Astrocyte (in vitro differentiated cells and primary cell): ENCODE measurements at regions not wholly inside any gene's neighbourhood (a gene's known extent, or its start where the extent isn't known, plus 50 kb on each side); places are given as distances from the start of the nearest gene placed in this dataset.

Experiments
- DNase-seq: peaks from one replicate; pipeline ENCODE4 v3.0.0-alpha.2; 2010; ENCODE audit warnings: low read depth
- FAIRE-seq: peaks from 2 replicates; lab custom pipeline; 2011; peaks lifted over from hg19 to GRCh38; lab: Jason Lieb, UNC
- H2AFZ ChIP-seq: 2 replicates; pipeline ENCODE4 v1.6.0; 2012; ENCODE audit warnings: low read depth, low read length, inconsistent platforms
- H3K27ac ChIP-seq: 2 replicates; pipeline ENCODE4 v1.5.1; 2011; ENCODE audit warnings: low read depth, low read length, inconsistent platforms
- H3K27me3 ChIP-seq: 2 replicates; pipeline ENCODE4 v1.6.0; 2011; ENCODE audit warnings: low read length, inconsistent platforms; ENCODE audit not compliant: insufficient read depth
- H3K36me3 ChIP-seq: 2 replicates; pipeline ENCODE4 v1.5.1; 2011; ENCODE audit warnings: low read length, inconsistent platforms; ENCODE audit not compliant: insufficient read depth
- H3K4me1 ChIP-seq: 2 replicates; pipeline ENCODE4 v1.5.1; 2011; ENCODE audit warnings: low read length, inconsistent platforms; ENCODE audit not compliant: insufficient read depth
- H3K4me2 ChIP-seq: 2 replicates; pipeline ENCODE4 v1.6.0; 2012; ENCODE audit warnings: low read length, inconsistent platforms
- H3K4me3 ChIP-seq: 2 replicates; pipeline ENCODE4 v1.5.1; 2011; ENCODE audit warnings: low read depth, mild to moderate bottlenecking, low read length, inconsistent platforms; ENCODE audit not compliant: insufficient read depth
- H3K79me2 ChIP-seq: 2 replicates; pipeline ENCODE4 v1.6.0; 2012; ENCODE audit warnings: mild to moderate bottlenecking, low read length, inconsistent platforms; ENCODE audit not compliant: insufficient read depth
- H3K9ac ChIP-seq: 2 replicates; pipeline ENCODE4 v1.6.0; 2012; ENCODE audit warnings: mild to moderate bottlenecking, low read length, inconsistent platforms
- H3K9me3 ChIP-seq: 2 replicates; pipeline ENCODE4 v1.5.1; 2012; ENCODE audit warnings: low read depth, mild to moderate bottlenecking, low read length, inconsistent platforms; ENCODE audit not compliant: insufficient read depth
- H4K20me1 ChIP-seq: 2 replicates; pipeline ENCODE4 v1.6.0; 2012; ENCODE audit warnings: low read length, inconsistent platforms; ENCODE audit not compliant: insufficient read depth
- H3K27ac Mint-ChIP-seq: one replicate; pipeline ENCODE4 v1.8.0; 2021; ENCODE audit warnings: mild to moderate bottlenecking, mixed read lengths; ENCODE audit not compliant: unreplicated experiment
- H3K27me3 Mint-ChIP-seq: one replicate; pipeline ENCODE4 v1.8.0; 2021; ENCODE audit warnings: low read depth, mixed read lengths; ENCODE audit not compliant: unreplicated experiment
- H3K36me3 Mint-ChIP-seq: one replicate; pipeline ENCODE4 v1.8.0; 2021; ENCODE audit warnings: low read depth, mixed read lengths; ENCODE audit not compliant: unreplicated experiment
- H3K4me1 Mint-ChIP-seq: one replicate; pipeline ENCODE4 v1.8.0; 2021; ENCODE audit warnings: low read depth, mixed read lengths; ENCODE audit not compliant: unreplicated experiment
- H3K4me3 Mint-ChIP-seq: one replicate; pipeline ENCODE4 v1.8.0; 2021; ENCODE audit warnings: mild to moderate bottlenecking, moderate library complexity, mixed read lengths; ENCODE audit not compliant: unreplicated experiment
- H3K9me3 Mint-ChIP-seq: one replicate; pipeline ENCODE4 v1.8.0; 2021; ENCODE audit warnings: mild to moderate bottlenecking, mixed read lengths; ENCODE audit not compliant: unreplicated experiment
- CTCF ChIP-seq: IDR thresholded peaks from 2 replicates; pipeline ENCODE4 v1.5.1; 2011; ENCODE audit warnings: low read depth, mild to moderate bottlenecking, inconsistent platforms, low read length, moderate library complexity; ENCODE audit not compliant: insufficient read depth
- EZH2 ChIP-seq: IDR thresholded peaks from 2 replicates; pipeline ENCODE4 v1.6.1; 2012; ENCODE audit warnings: mild to moderate bottlenecking, low read length, inconsistent platforms; ENCODE audit not compliant: insufficient read depth

- Histone ChIP-seq H2AFZ (no peak overlapping the region), H3K4me2 (no peak overlapping the region), H3K27me3 (no peaks in the 10 kb centered on the region), H4K20me1 (no peaks in the 10 kb centered on the region), H3K4me3 (no peak overlapping the region), H3K9me3 (no peaks in the 10 kb centered on the region), H3K27ac (no peak overlapping the region), H3K79me2 (no peaks in the 10 kb centered on the region), H3K4me1 (peaks cover 18% of the 10 kb centered on the region), H3K36me3 (no peaks in the 10 kb centered on the region), H3K9ac (no peak overlapping the region)
- peaks cover 5% of the 10 kb centered on the region for H3K36me3 Mint-ChIP-seq
- H3K4me3 Mint-ChIP-seq, result no peak overlapping the region
- no peak for DNase-seq
- peaks cover 4% of the 10 kb centered on the region for H3K27me3 Mint-ChIP-seq
- no peak for TF ChIP-seq CTCF
- TF ChIP-seq EZH2, result no peak
- no peaks in the 10 kb centered on the region for H3K9me3 Mint-ChIP-seq
- H3K4me1 Mint-ChIP-seq, result peaks cover 7% of the 10 kb centered on the region
- H3K27ac Mint-ChIP-seq, result no peak overlapping the region
- FAIRE-seq, result no peak
Observed at GRCh38 chr10:77712207-77712606, 74.6 kb upstream of the KCNMA1 start.

- Mint-ChIP-seq H3K4me3 (no peak overlapping the region), H3K27me3 (peaks cover 4% of the 10 kb centered on the region), H3K9me3 (no peaks in the 10 kb centered on the region), H3K36me3 (peaks cover 5% of the 10 kb centered on the region), H3K4me1 (peaks cover 7% of the 10 kb centered on the region), H3K27ac (no peak overlapping the region)
- Histone ChIP-seq H4K20me1 (no peaks in the 10 kb centered on the region), H3K4me1 (peaks cover 15% of the 10 kb centered on the region), H3K27me3 (no peaks in the 10 kb centered on the region), H3K36me3 (no peaks in the 10 kb centered on the region), H3K9ac (no peak overlapping the region), H3K79me2 (no peaks in the 10 kb centered on the region), H3K4me2 (peak overlapping the region; percentile 90), H3K4me3 (no peak overlapping the region), H2AFZ (peak overlapping the region; percentile 90), H3K27ac (no peak overlapping the region), H3K9me3 (no peaks in the 10 kb centered on the region)
- no peak for TF ChIP-seq EZH2
- TF ChIP-seq CTCF, result no peak
- FAIRE-seq, result no peak
- no peak for DNase-seq
Observed at GRCh38 chr10:77711683-77712049, 74.1 kb upstream of the KCNMA1 start.

GRCh38 chr10:77710759-77711682 is 73.4 kb upstream of the KCNMA1 start:
- no peaks in the 10 kb centered on the region for H3K9me3 Mint-ChIP-seq
- Histone ChIP-seq H3K9ac (peak overlapping the region; percentile 61), H3K4me3 (peak overlapping the region; percentile 49), H4K20me1 (no peaks in the 10 kb centered on the region), H3K27me3 (no peaks in the 10 kb centered on the region), H3K36me3 (no peaks in the 10 kb centered on the region), H3K4me1 (peaks cover 13% of the 10 kb centered on the region), H3K27ac (no peak overlapping the region), H3K79me2 (no peaks in the 10 kb centered on the region), H3K4me2 (peak overlapping the region; percentile 90), H2AFZ (peak overlapping the region; percentile 90), H3K9me3 (no peaks in the 10 kb centered on the region)
- H3K4me3 Mint-ChIP-seq, result peak overlapping the region; percentile 36
- TF ChIP-seq CTCF (peak; percentile 74), EZH2 (no peak)
- H3K36me3 Mint-ChIP-seq, result peaks cover 6% of the 10 kb centered on the region
- H3K27ac Mint-ChIP-seq, result no peak overlapping the region
- FAIRE-seq (no peak), DNase-seq (no peak)
- peaks cover 4% of the 10 kb centered on the region for H3K27me3 Mint-ChIP-seq
- H3K4me1 Mint-ChIP-seq, result peaks cover 7% of the 10 kb centered on the region
